CD4-positive, alpha-beta T cell treated with Interleukin-17A for 4 hours (primary cell): ENCODE measurements at regions not wholly inside any gene's neighbourhood (a gene's known extent, or its start where the extent isn't known, plus 50 kb on each side); places are given as distances from the start of the nearest gene placed in this dataset.

Source experiments
- DNase-seq: peaks from one replicate; pipeline ENCODE4 v3.0.0-alpha.2; 2020; ENCODE audit warnings: mixed read lengths

DNA sequence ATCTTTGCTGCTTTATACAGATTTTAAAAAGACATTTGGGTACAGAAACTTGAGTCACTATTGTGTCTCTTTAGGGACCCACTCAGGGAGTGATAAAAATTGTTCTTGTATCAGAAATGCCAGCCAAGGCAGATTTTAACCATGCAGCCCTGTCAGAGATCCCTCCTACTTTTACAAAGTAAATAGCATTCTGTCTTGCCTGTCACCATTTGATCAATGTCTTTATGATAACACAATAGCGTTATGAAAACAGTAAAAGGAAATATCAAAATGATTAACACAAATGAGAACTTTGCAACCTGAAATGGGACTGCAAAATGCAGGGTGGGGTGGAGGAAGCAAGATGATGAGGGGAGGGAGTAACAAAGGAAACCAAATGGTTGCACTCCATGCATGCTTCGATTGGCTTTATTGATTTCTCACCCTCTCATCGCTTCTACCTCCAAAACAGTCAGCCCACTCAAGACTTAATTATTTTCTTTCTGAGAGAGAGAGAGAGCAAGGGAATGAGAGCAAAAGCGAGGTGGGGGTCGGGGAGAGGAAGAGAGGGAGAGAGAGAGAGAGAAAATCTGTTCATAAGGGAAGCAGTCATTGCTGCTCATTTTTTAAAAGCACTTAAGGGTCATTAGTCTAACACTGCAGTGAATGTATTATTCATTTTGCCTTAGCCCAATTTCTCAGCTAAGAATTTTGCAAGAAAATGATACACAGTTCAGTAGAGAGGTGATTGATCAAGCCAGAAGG, 576.5 kb downstream of the CSNK1G3 start:
- no peak for DNase-seq

DNA sequence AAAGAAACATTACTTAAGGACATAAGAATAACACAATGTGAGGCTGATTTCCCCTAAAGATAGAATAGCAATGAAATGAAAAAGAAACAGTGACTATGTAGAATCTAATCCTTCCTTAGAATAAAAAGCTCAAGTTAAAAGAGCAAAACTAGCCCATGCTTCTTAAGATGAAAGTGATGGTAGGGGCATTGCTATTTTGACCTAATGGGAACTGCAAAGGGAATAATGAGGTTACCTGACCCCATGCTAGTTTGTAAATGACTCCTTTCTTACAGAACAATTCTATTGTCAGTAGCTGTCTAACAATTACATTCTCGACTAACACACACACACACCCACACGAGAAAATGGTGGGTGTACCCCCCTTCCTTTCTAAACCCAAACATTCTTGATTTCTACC, 575.8 kb downstream of the CSNK1G3 start:
- no peak for DNase-seq

DNA sequence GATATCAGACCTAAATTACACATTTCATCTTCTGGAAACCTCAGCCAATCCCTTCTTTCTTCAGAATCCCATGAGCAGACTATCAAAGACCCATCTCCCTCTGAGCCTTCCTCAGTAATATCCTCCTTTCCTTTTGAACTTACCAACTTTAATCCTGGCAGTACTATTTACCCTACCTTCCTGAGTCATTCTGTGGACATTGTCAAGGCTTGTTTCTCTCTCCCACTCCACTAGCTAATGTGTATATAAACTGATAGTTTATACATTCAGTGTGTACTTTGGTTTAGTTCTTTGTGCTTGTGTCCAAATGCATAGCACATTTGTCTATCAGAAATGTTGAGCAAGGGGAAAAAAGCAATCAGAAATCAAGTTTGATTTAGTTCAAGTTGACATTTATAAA, 568.3 kb downstream of the CSNK1G3 start:
- DNase-seq = no peak

DNA sequence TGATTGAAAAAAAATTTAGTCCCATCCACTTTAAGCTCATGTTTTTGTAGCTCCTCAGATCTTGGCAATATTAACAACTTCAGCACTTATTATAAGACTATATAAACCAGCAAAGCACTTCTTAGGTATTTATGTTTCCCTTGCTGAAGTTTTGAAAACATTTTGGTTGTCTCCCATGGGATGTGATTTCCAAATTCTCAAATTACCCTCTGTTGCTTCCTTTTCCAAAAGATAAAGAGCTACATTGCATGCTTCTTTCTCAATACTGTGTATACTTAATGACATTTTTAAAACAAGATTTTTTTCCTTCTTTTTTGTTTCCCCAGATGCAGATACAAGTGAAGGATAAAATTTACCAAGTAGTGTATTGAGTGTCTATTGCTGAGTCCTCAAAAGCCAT, 567.1 kb downstream of the CSNK1G3 start:
- DNase-seq = no peak

DNA sequence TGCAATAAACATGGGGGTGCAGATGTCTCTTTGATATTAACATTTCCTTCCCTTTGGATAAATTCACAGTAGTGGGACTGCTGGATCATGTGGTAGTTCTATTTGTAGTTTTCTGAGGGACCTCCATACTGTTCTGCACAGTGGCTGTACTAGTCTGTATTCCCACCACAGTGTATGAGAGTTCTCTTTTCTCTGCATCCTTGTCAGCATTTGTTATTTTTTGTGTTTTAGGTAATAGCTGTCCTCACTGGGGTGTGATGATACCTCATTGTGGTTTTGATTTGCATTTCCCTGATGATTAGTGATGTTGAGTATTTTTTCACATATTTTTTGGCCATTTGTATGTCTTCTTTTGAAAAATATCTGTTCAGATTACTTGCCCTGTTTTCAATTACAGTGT, 562.5 kb downstream of the CSNK1G3 start:
- DNase-seq = no peak

DNA sequence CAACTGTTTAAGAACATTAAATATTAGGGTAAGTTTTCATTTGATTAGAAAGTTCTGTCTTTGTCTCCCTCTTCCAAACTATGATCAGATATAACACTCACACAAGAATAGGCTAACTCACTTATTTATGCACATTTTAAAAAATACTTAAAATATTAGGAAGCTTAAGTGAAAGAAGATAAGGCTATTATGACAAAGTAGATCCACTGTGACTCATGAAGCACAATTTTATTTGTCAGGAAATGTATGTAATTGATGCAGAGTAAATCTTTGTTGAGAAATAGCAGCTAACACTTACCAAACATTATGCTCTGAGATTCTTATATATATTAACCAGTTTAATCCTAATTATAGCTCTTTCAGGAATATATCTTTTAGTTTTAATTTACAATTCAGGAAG, 560.6 kb downstream of the CSNK1G3 start:
- DNase-seq = no peak

DNA sequence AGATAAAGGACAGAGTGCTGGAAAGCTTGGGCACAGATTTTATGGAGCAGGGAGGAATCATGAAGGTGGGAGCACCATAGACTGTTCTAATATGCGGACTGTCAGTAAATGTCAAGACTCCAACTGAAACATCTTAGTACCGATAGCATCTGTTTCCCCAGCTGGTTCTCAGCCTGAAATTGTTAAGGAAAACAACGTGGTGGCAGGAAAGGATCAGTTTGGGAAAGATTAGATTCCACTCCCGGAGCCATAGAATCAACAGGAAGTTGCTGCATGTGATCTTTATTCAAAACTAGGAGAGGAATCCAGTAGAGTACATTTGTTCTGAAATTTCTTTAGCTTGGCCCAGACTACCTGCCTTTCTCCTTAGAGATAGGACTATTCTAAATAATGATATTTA, 559.1 kb downstream of the CSNK1G3 start:
- no peak for DNase-seq

DNA sequence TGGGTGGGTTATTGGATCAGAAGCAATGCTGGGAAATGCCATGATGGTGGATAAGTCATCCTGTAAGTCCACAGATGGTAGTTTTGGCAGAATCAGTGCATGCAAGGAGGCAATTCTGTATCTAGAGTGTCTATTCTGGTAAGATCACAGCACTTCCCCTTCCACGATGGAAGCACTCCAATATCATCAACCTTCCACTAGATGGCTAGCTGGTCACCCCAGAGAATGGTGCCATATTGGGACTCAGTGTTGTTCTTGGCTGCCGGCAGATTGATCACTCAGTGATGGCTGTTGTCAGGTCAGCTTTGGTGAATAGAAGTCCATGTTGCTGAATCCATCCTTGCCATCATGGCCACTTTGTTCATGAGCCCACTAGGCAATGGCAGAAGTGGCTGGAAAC, 553.5 kb downstream of the CSNK1G3 start:
- no peak for DNase-seq

DNA sequence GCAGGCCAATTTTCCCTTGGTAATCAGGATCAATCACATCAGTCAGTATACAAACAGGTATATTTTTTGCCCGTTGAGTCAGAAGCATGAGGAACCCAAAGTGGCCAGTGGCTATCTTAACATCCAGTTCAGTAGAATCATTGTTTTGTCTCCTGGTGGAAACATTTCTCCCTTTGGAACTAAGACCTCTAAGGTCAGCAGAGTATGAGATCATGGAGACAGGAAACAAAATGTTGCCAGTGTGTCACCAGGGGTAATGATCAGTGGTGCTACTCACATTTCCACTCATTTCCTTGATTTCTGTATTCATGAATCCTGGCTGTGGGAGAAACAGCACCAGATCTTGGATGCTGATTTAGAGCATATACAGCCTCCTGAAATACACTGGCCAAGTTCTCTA, 553.0 kb downstream of the CSNK1G3 start:
- DNase-seq = no peak

DNA sequence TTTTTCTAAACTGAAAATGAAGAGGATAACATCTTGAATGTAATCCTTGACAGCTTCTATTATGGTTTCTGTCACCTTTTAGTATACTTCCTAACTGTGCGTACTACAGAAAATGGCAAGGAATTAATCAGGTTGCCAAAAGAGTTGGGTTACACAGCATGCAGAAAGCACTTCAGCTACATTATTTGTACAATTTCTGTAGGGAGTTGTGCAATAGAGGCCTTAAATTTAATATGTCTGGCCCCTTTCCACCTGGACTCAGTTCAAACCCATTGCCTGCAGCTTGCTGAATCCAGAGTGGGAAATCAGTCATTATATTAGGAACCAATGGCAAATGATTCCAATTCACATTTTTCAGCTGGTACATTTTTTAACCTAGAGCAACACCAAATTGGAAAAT, 549.7 kb downstream of the CSNK1G3 start:
- DNase-seq = no peak

DNA sequence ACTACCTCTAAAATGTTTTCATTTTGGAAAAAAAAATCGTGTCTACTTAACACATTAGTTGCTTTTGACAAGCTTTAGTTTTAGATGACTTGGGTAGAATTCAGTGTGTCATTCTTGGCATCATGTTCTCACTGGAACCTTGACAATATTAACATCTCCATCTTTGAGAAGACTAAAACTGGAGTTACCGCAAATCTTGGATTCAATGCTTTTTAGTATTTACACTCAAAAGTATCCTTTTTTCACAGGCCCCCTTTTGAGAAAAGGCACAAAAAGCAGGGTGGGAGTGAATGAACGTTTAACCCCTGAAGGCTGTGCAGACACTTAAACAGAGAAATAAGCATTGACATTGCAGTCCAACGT, 549.1 kb downstream of the CSNK1G3 start:
- no peak for DNase-seq

DNA sequence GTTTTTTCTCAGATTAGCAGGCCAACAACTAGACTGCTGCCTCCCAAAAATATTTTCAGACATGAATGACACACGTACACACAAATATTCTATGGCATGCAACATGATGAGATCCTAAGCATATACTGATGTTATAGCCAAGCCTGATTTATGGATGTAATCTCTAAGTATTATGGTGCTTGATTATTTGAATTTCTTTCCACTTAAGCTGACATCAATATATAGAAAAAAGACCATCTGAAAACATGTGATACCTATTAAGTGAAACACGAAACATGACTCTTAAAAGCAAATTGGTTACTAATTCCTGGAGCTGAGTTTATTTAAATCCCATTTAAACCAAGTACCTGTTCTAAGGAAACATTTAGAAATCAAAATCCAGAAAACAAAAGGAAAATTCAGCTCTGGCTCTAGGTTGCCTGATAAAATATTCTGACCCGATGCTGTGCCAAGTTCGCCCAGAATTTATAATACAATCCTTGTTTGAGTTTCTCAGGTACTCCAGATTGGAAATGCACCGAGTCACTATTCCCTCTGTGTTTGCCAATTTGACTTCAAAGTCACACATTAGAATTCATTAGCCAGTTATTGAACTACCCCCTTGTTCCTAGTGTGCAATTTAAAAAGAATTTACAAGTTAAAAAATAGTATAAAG, 548.6 kb downstream of the CSNK1G3 start:
- DNase-seq = no peak

DNA sequence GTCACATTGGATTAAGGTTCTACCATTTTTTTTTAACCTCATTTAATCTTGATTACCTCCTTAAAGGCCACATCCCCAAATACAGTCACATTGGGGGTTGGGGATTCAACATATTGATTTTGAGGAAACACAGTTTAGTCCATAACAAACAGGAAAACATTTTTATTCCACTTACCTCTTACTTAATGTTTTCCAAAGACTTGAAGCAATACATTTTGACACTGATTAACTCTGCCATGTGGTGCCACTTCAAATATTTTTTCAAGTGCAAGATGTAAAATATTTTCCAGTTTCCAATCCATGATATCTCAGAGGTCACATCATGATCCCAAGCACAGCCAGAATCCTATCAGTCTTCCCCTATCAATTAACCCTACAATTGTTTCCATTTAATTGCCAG, 548.0 kb downstream of the CSNK1G3 start:
- DNase-seq = no peak

DNA sequence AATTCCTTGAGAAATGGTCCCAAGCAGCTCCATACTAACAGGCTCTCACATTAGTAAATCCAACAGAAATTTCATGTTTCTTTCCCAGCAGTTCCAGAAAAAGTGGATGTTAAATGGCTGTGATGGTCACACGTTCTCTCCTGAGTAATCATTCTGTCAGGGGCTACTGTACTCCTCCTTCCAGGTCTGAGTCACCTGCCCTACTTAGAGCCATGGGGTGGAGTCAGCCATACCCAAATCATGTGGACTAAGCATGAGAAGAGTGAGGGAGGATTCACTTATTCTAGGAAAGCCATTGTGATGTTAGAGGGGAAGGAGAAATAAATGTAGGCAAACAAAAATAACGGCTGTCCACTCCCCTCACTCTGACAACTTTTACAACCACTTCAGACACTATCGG, 547.2 kb downstream of the CSNK1G3 start:
- DNase-seq = no peak

DNA sequence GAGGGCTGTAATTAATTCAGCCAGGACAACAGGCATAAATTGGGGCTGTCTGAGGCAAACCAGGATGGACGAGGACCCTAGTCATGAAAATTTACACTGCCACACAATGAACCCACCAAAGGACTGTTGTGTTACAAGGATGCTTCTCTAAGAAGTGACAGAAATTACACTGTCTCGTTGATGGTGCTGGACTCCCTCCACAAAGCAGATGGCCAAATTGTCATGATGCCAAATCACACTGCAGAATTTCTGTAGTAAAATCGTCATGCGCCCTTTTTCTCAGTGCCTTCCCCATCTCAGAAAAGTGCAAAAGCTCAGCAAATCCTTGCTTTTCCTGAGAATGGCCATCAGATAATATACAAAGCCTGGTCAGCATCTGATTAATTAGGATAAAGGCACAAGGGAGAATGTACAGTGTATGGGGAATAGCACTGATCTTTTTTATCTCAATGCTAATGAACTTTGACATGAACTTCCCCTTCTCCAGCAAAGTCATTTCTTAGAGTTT, 545.8 kb downstream of the CSNK1G3 start:
- no peak for DNase-seq

DNA sequence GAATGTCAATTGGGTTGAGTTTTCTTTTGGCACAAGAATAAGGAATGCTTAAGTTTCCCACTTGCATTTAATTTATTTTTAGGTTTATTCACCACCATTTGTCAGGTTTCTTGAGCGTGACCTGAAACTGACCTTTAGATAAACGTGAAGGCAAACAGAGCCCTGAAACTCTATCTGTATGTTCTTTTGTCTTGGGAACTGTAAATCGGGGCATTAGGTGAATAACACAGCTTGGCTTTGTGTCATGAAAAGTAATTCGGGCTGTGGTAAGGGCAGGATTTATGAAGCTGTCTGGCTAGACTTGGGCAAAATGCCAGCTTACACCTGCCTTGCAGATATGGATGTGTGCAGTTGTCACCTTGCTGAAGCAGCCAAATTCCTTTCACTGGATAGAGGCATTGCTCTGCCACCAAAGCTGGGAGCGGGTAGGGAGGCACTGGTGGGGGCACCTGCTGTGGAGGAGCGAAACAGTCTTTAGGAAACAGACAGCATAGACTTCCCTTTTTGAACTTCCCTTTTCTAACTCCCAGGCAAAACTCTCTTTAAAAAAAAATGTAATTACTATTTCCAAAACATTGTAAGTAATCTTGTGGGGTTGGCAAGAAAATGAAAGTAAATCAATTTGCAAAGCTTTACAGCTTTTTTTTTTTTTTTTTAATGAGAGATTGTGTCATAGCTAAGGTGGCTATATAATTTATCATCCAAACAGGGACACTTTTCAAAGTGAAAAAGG, 545.2 kb downstream of the CSNK1G3 start:
- no peak for DNase-seq

DNA sequence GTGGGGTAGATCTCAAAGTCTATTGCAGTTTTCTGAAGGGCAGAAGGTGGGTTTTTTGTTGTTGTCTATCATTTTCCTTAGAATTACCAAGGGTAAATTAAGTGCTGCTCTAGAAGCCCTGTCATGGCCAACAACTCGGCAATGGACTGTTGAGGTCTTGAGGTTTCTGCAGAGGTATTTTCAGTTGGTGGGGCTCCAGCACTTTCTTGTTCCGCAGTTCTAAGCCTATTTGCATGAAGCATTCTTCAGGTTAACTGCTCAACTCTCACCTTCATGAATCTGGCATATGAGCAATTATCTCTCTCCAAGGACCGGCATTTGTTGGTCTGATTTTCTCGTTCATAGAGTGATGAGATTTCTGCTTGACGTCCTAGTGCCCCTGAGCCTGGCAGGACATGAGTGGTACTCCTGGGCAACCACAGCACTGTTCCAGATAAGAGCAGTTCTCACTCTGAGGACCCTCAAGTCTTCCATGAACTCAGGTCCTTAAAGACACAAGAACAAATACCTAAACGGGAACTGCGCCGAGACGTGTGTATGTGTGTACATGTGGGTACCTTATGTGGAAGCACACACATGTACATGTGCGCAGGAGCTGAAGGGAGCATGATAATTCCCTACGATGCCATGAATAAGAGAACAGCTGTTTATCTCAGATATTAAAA, 544.5 kb downstream of the CSNK1G3 start:
- DNase-seq = no peak

DNA sequence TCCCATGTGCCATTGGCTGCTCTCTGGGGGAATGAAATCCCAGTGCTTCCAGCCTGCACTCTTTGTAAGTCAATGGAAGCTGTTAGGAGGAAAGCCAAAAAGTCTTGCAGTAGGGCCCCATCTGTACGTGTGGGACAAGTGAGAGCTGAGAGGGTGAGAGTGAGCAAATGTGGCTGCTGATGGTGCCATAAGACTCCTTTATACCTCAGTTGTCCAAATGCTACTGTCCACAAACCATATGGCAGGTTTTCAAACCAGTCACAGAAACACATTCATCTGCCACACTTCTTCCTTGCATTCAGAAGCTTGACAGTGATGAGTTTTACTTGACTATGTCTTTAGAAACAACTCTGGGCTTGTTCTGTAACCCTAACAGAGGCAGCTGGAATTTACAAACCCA, 543.8 kb downstream of the CSNK1G3 start:
- DNase-seq = no peak

DNA sequence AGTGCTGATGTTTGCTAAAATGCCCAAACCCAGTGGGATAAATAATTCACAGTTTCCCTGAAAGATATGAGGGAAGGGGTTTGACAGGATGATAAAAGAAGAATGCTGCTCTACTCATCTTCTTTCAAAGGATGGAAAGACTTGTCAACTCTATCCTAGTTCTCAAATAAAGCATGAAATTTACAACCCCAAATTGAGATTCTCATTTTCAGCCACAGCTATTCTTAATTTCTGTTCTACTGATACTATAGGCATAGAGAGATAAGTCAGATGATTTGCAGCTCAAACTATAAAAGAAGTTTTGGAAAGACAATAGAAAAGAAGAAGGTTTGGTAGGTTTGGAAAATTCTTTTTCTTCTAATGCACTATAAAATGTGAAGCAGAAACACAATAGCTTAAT, 542.6 kb downstream of the CSNK1G3 start:
- DNase-seq = no peak

DNA sequence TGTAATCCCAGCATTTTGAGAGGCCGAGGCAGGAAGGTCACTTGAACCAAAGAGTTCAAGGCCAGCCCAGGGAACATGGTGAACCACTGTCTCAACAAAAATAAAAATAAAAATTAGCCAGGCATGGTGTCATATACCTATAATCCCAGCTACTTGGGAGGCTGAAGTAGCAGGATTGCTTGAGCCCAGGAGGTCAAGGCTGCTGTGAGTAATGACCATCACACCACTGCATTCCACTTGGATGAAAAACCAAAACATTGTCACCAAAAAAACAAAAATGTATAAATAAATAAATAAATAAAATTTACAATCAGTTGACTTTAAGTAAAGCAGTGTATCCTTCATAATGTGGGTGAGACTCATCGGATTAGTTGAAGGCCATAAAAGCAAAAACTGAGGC, 541.4 kb downstream of the CSNK1G3 start:
- DNase-seq = no peak

DNA sequence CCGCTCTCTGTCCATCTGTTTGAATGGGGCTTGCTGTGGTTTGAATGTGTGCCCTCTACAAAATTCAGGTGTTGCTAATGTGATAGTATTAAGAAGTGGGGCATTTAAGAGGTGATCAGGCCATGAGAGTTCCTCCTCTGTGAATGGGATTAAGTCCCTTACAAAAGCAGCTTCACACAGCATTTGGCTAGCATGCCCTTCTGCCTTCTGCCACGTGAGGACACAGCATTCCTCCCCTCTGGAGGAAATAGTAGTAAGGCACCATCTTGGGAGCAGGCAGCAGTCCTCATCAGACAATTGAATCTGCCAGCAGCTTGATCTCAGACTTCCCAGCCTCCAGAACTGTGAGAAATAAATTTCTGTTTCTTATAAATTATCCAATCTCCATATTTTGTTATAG, 540.2 kb downstream of the CSNK1G3 start:
- no peak for DNase-seq

DNA sequence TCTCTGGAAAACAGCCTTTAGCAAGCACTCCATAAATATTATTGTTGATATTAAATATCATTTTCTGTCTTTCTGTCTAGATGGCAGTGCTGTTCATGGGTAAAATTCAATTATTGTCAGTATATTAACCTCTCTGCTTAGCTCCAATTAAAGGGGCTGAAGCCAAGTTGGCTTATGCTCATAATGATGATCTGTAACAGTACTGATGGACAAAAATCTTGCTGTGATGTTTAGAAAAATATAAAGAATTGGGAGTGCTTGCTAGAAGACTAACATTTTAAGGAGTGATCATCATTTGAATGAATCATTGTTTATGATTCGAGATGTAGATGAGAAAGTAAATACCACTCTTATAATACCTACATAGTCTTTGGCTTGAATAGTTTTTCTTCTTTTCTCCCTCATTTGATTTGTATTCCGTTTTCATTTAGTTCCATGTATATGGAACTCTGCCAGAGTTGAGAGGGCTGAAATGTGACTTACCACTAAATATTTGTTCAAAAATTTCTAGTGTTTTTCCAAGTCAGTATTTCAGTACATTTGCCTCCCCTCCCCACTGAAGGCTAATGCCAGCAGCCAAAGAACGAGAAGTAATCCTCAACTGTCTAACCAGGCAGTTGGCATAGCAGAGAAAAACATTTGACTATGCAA, 538.3 kb downstream of the CSNK1G3 start:
- DNase-seq = no peak

DNA sequence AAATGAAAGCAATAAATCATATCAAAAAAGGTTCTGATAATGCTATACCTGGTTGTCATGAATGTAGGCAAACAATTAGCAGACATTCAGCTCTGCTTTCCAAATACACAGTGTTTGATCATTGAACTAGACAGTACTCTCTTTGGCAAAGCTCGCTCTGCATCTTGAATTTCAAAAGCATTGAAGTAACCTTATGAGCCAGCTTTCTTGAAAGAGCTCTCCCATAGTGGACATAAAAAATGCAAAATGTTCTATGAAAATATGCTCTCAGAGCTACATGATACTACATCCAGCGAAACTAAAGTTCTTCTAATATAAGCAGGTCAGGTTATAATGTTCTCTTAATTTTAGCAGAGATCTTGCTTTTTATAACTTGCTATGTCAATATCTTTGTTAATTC, 533.4 kb downstream of the CSNK1G3 start:
- no peak for DNase-seq
